Activated B cell treated with CpG ODN at 0.5 μM for 24 hours (primary cell): ENCODE measurements at regions not wholly inside any gene's neighbourhood (a gene's known extent, or its start where the extent isn't known, plus 50 kb on each side); places are given as distances from the start of the nearest gene placed in this dataset.

Source experiments
- ATAC-seq: fragments of 200-7000 bp; cut with Tn5 transposase; one replicate; pipeline ENCODE4 v1.10.0; 2021; ENCODE audit warnings: low read depth, mild to moderate bottlenecking, moderate library complexity
- CTCF ChIA-PET: fragments of 350-600 bp; sonication (Branson Sonifier 250); formaldehyde crosslinking; loops from one replicate; lab custom pipeline; 2021; ENCODE audit warnings: antibody characterized with exemption; lab: Charles Lee
- POLR2A ChIA-PET: fragments of 350-600 bp; sonication (Branson Sonifier 250); formaldehyde crosslinking; loops from one replicate; lab custom pipeline; 2021; ENCODE audit warnings: antibody characterized with exemption; lab: Charles Lee
- DNase-seq: peaks from one replicate; pipeline ENCODE4 v3.0.0; 2022
- H3K27ac Mint-ChIP-seq: one replicate; pipeline ENCODE4 v1.8.0; 2020; ENCODE audit warnings: mixed read lengths
- H3K27me3 Mint-ChIP-seq: one replicate; pipeline ENCODE4 v1.8.0; 2021; ENCODE audit warnings: mixed read lengths
- H3K36me3 Mint-ChIP-seq: one replicate; pipeline ENCODE4 v1.8.0; 2021; ENCODE audit warnings: low read depth, mixed read lengths
- H3K4me1 Mint-ChIP-seq: one replicate; pipeline ENCODE4 v1.8.0; 2021; ENCODE audit warnings: mixed read lengths
- H3K4me3 Mint-ChIP-seq: one replicate; pipeline ENCODE4 v1.8.0; 2020; ENCODE audit warnings: mild to moderate bottlenecking, mixed read lengths
- H3K9me3 Mint-ChIP-seq: one replicate; pipeline ENCODE4 v1.8.0; 2020; ENCODE audit warnings: mixed read lengths
- CTCF ChIP-seq: fragments of 200-600 bp; IDR thresholded peaks from one replicate; pipeline ENCODE4 v1.8.0; 2022; ENCODE audit warnings: antibody characterized with exemption, mild to moderate bottlenecking
- intact Hi-C: fragments of 100-400 bp; cut with micrococcal nuclease; formaldehyde crosslinking; loops from one replicate; pipeline ENCODE4 v1.15.1; 2024

GRCh38 chr4:15362541-15362940, 65.3 kb upstream of the C1QTNF7 start:
- H3K4me1 Mint-ChIP-seq: peaks cover 8% of the 10 kb centered on the region
- no peak for TF ChIP-seq CTCF
- H3K36me3 Mint-ChIP-seq: no peaks in the 10 kb centered on the region
- no peak overlapping the region for H3K27ac Mint-ChIP-seq
- ATAC-seq (no peak), DNase-seq (no peak)
- ChIA-PET POLR2A (no interaction called here), CTCF (interaction anchor here (0.8 kb wide), 1 partner anchor 33 kb away, joined by 3 read pairs; no protein-coding TSS in a partner anchor)
- no peak overlapping the region for H3K4me3 Mint-ChIP-seq
- intact Hi-C loops: no loop called here
- H3K9me3 Mint-ChIP-seq: no peaks in the 10 kb centered on the region
- H3K27me3 Mint-ChIP-seq: peaks cover 6% of the 10 kb centered on the region

GRCh38 chr4:15364183-15364582, 63.6 kb upstream of the C1QTNF7 start:
- H3K4me3 Mint-ChIP-seq: no peak overlapping the region
- intact Hi-C loops: no loop called here
- ATAC-seq: no peak

GRCh38 chr4:15365641-15366040, 62.2 kb upstream of the C1QTNF7 start:
- Mint-ChIP-seq H3K9me3 (peaks cover 4% of the 10 kb centered on the region), H3K27me3 (peaks cover 9% of the 10 kb centered on the region), H3K4me3 (no peak overlapping the region), H3K27ac (no peak overlapping the region), H3K36me3 (no peaks in the 10 kb centered on the region), H3K4me1 (peaks cover 8% of the 10 kb centered on the region)
- ChIA-PET CTCF (no interaction called here), POLR2A (no interaction called here)
- intact Hi-C loops: no loop called here
- no peak for DNase-seq
- ATAC-seq: no peak
- TF ChIP-seq CTCF: no peak

More at GRCh38 chr4:15364183-15364582, 63.6 kb upstream of the C1QTNF7 start:
- peaks cover 8% of the 10 kb centered on the region for H3K4me1 Mint-ChIP-seq
- H3K27me3 Mint-ChIP-seq: peaks cover 9% of the 10 kb centered on the region
- no peaks in the 10 kb centered on the region for H3K36me3 Mint-ChIP-seq
- no peak overlapping the region for H3K27ac Mint-ChIP-seq
- POLR2A ChIA-PET: no interaction called here
- TF ChIP-seq CTCF: no peak
- peaks cover 4% of the 10 kb centered on the region for H3K9me3 Mint-ChIP-seq
- CTCF ChIA-PET: no interaction called here
- DNase-seq: no peak

GRCh38 chr4:15366721-15367120, 61.1 kb upstream of the C1QTNF7 start:
- no peak for DNase-seq
- H3K27ac Mint-ChIP-seq: no peak overlapping the region
- H3K4me1 Mint-ChIP-seq: peaks cover 8% of the 10 kb centered on the region
- H3K36me3 Mint-ChIP-seq: no peaks in the 10 kb centered on the region
- intact Hi-C loops: no loop called here
- no peak overlapping the region for H3K4me3 Mint-ChIP-seq
- no peak for TF ChIP-seq CTCF
- H3K9me3 Mint-ChIP-seq: peaks cover 4% of the 10 kb centered on the region
- POLR2A ChIA-PET: no interaction called here
- ATAC-seq: no peak
- peaks cover 12% of the 10 kb centered on the region for H3K27me3 Mint-ChIP-seq
- CTCF ChIA-PET: no interaction called here

GRCh38 chr4:15368856-15369255, 59.0 kb upstream of the C1QTNF7 start:
- no peak for ATAC-seq
- Mint-ChIP-seq H3K36me3 (no peaks in the 10 kb centered on the region), H3K27ac (no peak overlapping the region), H3K4me3 (no peak overlapping the region), H3K4me1 (peaks cover 4% of the 10 kb centered on the region), H3K9me3 (peaks cover 6% of the 10 kb centered on the region), H3K27me3 (peaks cover 13% of the 10 kb centered on the region)
- no peak for TF ChIP-seq CTCF
- intact Hi-C loops: no loop called here
- ChIA-PET CTCF (no interaction called here), POLR2A (no interaction called here)
- DNase-seq: no peak
